ENCODE measurements at regions not wholly inside any gene's neighbourhood (a gene's known extent, or its start where the extent isn't known, plus 50 kb on each side); places are given as distances from the start of the nearest gene placed in this dataset.
A peak's percentile ranks its signal among the peaks of the same experiment; 100 is the strongest.

- no peak for DNase-seq (ENCODE audit: low read depth, low spot score)
- no peak for TF ChIP-seq CTCF (IDR thresholded peaks at IDR 0.05; ENCODE audit: low read depth, low read length)
- no peak overlapping the region for H3K4me3 ChIP-seq (ENCODE audit: low read depth, low read length)
- in situ Hi-C loops (cut with HindIII; ENCODE audit: low sequenced_read_pairs): no loop called here
Observed at GRCh38 chr15:38042707-38043445, 108.4 kb downstream of the TMCO5A start.

- H3K4me3 ChIP-seq (ENCODE audit: low read depth, low read length): no peak overlapping the region
- no peak for TF ChIP-seq CTCF (IDR thresholded peaks at IDR 0.05; ENCODE audit: low read depth, low read length)
- in situ Hi-C loops (cut with HindIII; ENCODE audit: low sequenced_read_pairs): no loop called here
- no peak for DNase-seq (ENCODE audit: low read depth, low spot score)
Observed at GRCh38 chr15:38046257-38047051, 112.0 kb downstream of the TMCO5A start.

GRCh38 chr15:38048001-38048455 lies 113.6 kb downstream of the TMCO5A start:
- TF ChIP-seq CTCF (IDR thresholded peaks at IDR 0.05; ENCODE audit: low read depth, low read length): no peak
- no peak for DNase-seq (ENCODE audit: low read depth, low spot score)
- no peak overlapping the region for H3K4me3 ChIP-seq (ENCODE audit: low read depth, low read length)
- in situ Hi-C loops (cut with HindIII; ENCODE audit: low sequenced_read_pairs): no loop called here

DNA sequence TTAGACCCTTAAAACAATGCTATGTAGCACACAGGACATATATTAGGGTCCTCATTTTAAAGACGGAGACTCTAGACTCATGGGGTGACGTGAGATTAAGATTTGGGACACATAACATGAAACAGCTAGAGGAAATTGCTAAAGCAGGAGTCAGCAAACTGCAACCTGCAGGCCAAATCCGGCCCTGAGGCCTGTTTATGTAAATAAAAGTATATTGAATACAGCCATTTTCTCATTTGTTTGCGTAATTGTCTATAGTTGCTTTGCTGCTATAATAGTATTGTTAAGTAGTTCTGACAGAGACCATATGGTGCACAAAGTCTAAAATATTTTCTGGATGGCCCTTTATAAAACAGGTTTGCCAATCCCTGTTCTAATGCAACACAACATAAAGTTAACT lies 115.5 kb downstream of the TMCO5A start:
- in situ Hi-C loops (cut with HindIII; ENCODE audit: low sequenced_read_pairs): no loop called here
- no peak for TF ChIP-seq CTCF (IDR thresholded peaks at IDR 0.05; ENCODE audit: low read depth, low read length)
- no peak for DNase-seq (ENCODE audit: low read depth, low spot score)
- no peak overlapping the region for H3K4me3 ChIP-seq (ENCODE audit: low read depth, low read length)

DNA sequence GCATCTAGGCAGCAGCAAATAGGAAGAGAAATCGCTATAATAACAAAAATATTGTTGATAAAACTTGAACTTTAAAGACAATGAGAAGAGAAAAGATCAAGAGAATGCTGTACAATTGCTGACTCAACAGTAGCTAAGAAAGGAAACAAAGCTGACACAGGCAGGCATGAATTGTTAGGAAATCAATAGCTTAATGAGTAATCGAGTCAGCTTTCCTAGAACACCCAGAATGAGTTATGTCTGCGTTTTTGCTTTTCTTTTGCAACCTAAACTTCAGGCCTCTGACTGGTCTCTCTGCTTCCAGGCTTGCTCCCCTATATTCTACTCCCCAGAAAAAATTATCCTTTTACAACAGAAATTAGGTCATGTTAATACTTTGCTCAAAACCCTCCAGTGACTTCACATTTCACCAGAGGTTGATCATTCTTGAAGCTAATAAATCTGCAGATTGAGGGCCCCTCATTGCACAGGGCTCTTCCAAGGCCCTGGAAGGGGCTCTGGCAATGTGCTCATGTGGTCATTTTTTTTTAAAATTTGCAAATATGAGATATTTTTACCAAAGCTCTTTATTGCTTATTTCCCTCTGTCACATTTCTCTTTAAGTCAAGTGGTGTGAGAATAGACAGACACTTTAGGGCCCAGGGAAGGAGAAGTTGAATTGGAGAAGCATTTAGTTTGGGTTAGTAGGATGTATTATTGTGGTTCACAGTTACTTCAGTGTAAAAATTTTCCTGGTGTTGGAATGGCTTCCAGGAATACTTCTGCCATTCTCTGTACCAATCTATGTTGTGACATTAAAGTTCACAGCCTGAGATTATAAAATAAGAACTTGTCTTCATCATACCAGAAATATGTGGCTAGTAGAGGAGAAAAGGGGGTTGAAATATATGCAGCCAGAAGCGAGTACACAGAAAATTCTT lies 116.3 kb downstream of the TMCO5A start:
- in situ Hi-C loops (cut with HindIII; ENCODE audit: low sequenced_read_pairs): no loop called here
- TF ChIP-seq CTCF (IDR thresholded peaks at IDR 0.05; ENCODE audit: low read depth, low read length): no peak
- peak; percentile 52 for DNase-seq (ENCODE audit: low read depth, low spot score)
- no peak overlapping the region for H3K4me3 ChIP-seq (ENCODE audit: low read depth, low read length)

DNA sequence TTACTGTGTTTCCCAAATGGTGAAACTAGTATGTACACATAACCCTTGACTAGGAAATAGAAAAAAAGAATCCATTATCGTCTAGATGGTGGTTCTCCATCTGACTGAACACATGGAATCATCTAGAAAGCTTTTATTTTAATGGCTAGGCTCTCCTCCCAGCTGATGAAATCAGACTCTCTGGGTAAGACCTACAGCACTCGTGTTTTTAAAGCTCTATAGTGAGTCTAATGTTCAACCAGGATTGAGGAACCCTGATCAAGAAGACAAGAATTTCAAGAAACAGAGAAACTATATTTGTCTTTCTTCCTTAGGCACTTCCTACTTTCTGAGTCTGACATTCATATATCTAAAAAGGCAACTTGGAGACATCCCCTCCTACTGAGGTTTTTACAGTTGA lies 118.8 kb downstream of the TMCO5A start:
- H3K4me3 ChIP-seq (ENCODE audit: low read depth, low read length): no peak overlapping the region
- in situ Hi-C loops (cut with HindIII; ENCODE audit: low sequenced_read_pairs): no loop called here
- no peak for TF ChIP-seq CTCF (IDR thresholded peaks at IDR 0.05; ENCODE audit: low read depth, low read length)
- no peak for DNase-seq (ENCODE audit: low read depth, low spot score)

Data from astrocyte of the spinal cord (primary cell).